GM18499 (cell line): ENCODE measurements at regions not wholly inside any gene's neighbourhood (a gene's known extent, or its start where the extent isn't known, plus 50 kb on each side); places are given as distances from the start of the nearest gene placed in this dataset.
A peak's percentile ranks its signal among the peaks of the same experiment; 100 is the strongest.
"Not testable (repeated sequence)": the region's sequence is repeated elsewhere in the genome, so short reads cannot be mapped to it uniquely, and the experiment has no call there.

Experiments
- ATAC-seq: cut with Tn5 transposase; IDR thresholded peaks from one replicate; pipeline ENCODE4 v1.9.1; 2021; ENCODE audit warnings: moderate number of reproducible peaks; ENCODE audit not compliant: insufficient read depth, unreplicated experiment

GRCh38 chr7:115178835-115179234, 256.9 kb downstream of the MDFIC start:
- ATAC-seq, result no peak

DNA sequence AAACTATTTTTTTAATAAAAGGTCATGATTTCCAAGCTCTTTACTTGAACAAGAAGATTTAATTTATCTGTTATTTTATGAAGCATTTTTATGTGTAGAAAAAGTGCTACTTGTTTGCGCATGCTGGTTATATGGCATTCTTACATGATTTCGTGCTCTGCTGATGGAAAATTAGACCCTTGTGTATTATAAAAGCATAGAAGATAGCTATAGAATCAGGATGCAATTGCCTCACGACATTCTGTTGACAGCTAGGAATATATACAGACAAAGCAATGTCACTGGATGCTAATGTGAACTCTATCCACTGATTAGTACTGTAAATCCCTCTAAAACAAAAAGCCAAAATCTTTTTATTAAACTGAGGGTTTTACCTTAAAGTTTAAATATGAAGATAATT, 255.9 kb downstream of the MDFIC start:
- no peak for ATAC-seq

GRCh38 chr7:115177103-115177502, 255.2 kb downstream of the MDFIC start:
- ATAC-seq, result no peak

GRCh38 chr7:115172397-115172796, 250.5 kb downstream of the MDFIC start:
- ATAC-seq, result not testable (repeated sequence)

- no peak for ATAC-seq
These were observed 232.0 kb downstream of the MDFIC start for GRCh38 chr7:115153769-115154477.

- ATAC-seq, result no peak
These were observed 231.3 kb downstream of the MDFIC start for GRCh38 chr7:115153176-115153575.

- no peak for ATAC-seq
These were observed 224.3 kb downstream of the MDFIC start for GRCh38 chr7:115146148-115146547.

- ATAC-seq, result peak; percentile 92
These were observed 223.6 kb downstream of the MDFIC start for GRCh38 chr7:115145512-115145911.

DNA sequence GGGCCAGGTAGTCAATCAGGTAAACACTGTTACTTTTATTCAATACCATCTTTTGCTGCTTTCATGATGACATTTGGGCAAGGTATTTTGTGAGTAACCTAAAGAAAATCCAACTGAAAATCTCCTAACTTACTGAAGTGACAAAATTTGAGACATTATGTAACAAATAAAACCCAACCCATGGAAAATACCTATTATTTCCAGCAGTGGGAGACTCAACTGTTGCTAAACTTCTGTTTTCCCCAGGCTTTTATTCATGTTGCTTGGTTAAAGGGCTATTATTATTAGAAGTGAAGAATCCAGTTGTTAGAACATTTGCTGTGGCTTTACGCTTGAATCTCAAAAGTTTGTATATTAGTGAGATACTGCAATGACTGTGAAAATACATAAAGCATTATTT, 215.9 kb downstream of the MDFIC start:
- ATAC-seq, result no peak

- no peak for ATAC-seq
These were observed 215.0 kb downstream of the MDFIC start for GRCh38 chr7:115136796-115137443.

GRCh38 chr7:115135769-115136410, 214.0 kb downstream of the MDFIC start:
- ATAC-seq, result peak; percentile 94

- no peak for ATAC-seq
These were observed 213.3 kb downstream of the MDFIC start for GRCh38 chr7:115135146-115135545.

- ATAC-seq, result no peak
These were observed 211.4 kb downstream of the MDFIC start for GRCh38 chr7:115133248-115133647.

- no peak for ATAC-seq
These were observed 210.2 kb downstream of the MDFIC start for GRCh38 chr7:115132096-115132495.

- ATAC-seq, result no peak
These were observed 206.3 kb downstream of the MDFIC start for GRCh38 chr7:115128154-115128553.

GRCh38 chr7:115127399-115128021, 205.6 kb downstream of the MDFIC start:
- ATAC-seq, result no peak

DNA sequence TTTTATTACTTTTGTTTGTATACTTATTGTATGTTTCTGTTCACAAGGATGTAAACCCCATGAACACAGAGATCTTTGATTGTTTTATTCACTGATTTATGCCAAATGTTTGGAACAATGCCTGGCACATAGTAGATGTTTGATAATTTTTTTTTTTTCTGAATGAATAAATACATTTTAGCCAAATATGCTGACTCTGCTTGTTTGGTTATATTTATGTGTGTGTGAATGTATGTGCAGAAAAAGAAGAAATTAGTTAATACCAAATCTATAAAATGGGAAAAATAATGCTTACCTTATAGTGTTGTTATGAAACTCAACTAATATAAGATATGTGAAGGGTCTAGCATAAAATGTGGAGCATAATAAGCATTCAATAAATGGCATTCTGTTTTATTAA, 203.9 kb downstream of the MDFIC start:
- ATAC-seq, result no peak

- ATAC-seq, result no peak
These were observed 203.4 kb downstream of the MDFIC start for GRCh38 chr7:115125312-115125711.

- ATAC-seq, result no peak
These were observed 202.6 kb downstream of the MDFIC start for GRCh38 chr7:115124409-115124939.

DNA sequence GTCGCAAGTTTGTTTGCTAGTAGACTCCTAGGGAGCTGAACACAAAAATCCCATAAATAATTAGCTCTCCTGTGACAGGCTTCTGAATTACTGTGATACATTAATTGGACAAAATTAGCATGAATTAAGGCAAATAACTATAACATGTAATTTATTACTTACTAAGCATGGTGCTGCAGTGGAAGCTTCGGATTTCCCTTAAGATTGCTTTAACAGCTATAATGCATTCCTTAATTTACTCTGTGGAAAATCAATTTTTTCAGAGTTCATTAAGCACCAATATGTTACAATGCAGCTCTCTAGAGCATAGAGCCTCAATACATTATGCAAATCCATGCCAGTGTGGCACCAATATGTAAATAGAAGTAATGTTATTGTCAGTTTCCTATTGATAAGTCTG, 201.5 kb downstream of the MDFIC start:
- no peak for ATAC-seq

DNA sequence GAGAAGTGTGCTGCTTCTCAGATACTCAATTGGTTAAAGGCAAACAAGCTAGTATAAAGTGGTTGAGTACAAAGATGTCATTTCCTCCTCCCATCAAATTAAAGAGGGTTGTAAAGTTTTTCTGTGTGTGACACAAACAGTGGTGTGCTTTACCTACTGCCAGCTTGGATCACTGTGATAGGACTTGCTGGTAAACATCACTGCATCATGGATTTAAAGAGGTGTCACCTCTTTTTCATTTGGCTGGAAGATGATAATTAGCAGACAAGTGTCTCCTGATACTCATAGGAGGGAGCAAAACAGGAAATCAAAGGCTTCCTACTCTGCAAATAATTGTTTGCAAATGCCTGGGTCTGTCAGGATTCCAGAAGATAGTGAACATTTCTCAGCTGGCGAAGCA, 200.5 kb downstream of the MDFIC start:
- ATAC-seq, result no peak
